Calu3 (cell line): ENCODE measurements at regions not wholly inside any gene's neighbourhood (a gene's known extent, or its start where the extent isn't known, plus 50 kb on each side); places are given as distances from the start of the nearest gene placed in this dataset.

Experiments used
- BruUV-seq: library from RNA; stranded (reverse); fragments of 400-500 nt; replicated peaks from 2 replicates; lab custom pipeline; 2021; lab: Mats Ljungman, UMichigan
- CTCF ChIA-PET: fragments of 300-600 bp; sonication (Branson Sonifier 250); formaldehyde crosslinking; loops from one replicate; lab custom pipeline; 2022; ENCODE audit warnings: antibody characterized with exemption; lab: Charles Lee
- DNase-seq: peaks from one replicate; pipeline ENCODE4 v3.0.0; 2022
- H3K27ac Mint-ChIP-seq: one replicate; pipeline ENCODE4 v1.8.0; 2022; ENCODE audit warnings: mixed read lengths; ENCODE audit not compliant: unreplicated experiment
- H3K27me3 Mint-ChIP-seq: one replicate; pipeline ENCODE4 v1.8.0; 2022; ENCODE audit warnings: mixed read lengths; ENCODE audit not compliant: unreplicated experiment
- H3K36me3 Mint-ChIP-seq: one replicate; pipeline ENCODE4 v1.8.0; 2022; ENCODE audit warnings: mild to moderate bottlenecking, moderate library complexity, mixed read lengths; ENCODE audit not compliant: insufficient read depth, unreplicated experiment
- H3K4me1 Mint-ChIP-seq: one replicate; pipeline ENCODE4 v1.8.0; 2022; ENCODE audit warnings: mild to moderate bottlenecking, low read depth, mixed read lengths; ENCODE audit not compliant: unreplicated experiment
- H3K4me3 Mint-ChIP-seq: one replicate; pipeline ENCODE4 v1.8.0; 2022; ENCODE audit warnings: mild to moderate bottlenecking, low read depth, moderate library complexity, mixed read lengths; ENCODE audit not compliant: unreplicated experiment
- H3K9me3 Mint-ChIP-seq: one replicate; pipeline ENCODE4 v1.8.0; 2022; ENCODE audit warnings: low read depth, mixed read lengths; ENCODE audit not compliant: unreplicated experiment
- CTCF ChIP-seq: fragments of 200-600 bp; IDR thresholded peaks from one replicate; pipeline ENCODE4 v1.8.0; 2022; ENCODE audit warnings: antibody characterized with exemption; ENCODE audit not compliant: unreplicated experiment
- intact Hi-C: fragments of 100-400 bp; cut with micrococcal nuclease; formaldehyde crosslinking; loops from one replicate; pipeline ENCODE4 v1.10.0; 2022; ENCODE audit not compliant: unreplicated experiment

DNA sequence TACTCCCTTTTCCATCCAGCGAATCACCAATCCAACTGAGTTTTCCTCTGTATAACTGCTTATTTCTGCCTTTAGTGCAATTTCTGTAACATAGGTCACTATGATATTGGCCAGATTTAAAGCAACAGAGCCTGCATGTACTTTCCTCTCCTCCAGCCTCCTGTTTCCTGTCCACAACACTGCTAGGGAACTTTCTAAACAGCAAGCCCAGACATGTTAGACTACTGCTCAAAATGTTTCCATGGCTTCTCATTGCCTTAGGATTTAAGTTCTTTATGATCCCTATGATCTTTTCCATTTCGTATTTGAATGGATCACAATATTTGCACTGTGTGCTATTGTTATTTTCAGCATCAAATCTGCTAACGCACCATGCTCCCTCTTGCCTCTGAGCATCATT is 481.7 kb upstream of the SLC10A2 start:
- CTCF ChIA-PET, result no interaction called here
- DNase-seq, result no peak
- Mint-ChIP-seq H3K36me3 (no peaks in the 10 kb centered on the region), H3K9me3 (peaks cover 5% of the 10 kb centered on the region), H3K4me3 (no peak overlapping the region), H3K27ac (no peak overlapping the region), H3K4me1 (no peaks in the 10 kb centered on the region), H3K27me3 (no peaks in the 10 kb centered on the region)
- no peak for TF ChIP-seq CTCF
- intact Hi-C loops, result no loop called here
- no TSS peak for BruUV-seq

- Mint-ChIP-seq H3K27ac (no peak overlapping the region), H3K9me3 (peaks cover 5% of the 10 kb centered on the region), H3K36me3 (no peaks in the 10 kb centered on the region), H3K27me3 (no peaks in the 10 kb centered on the region), H3K4me1 (no peaks in the 10 kb centered on the region), H3K4me3 (no peak overlapping the region)
- TF ChIP-seq CTCF, result no peak
- CTCF ChIA-PET, result no interaction called here
- DNase-seq, result no peak
- intact Hi-C loops, result no loop called here
- no TSS peak for BruUV-seq
Measured at GRCh38 chr13:103546271-103546670, 480.1 kb upstream of the SLC10A2 start.

DNA sequence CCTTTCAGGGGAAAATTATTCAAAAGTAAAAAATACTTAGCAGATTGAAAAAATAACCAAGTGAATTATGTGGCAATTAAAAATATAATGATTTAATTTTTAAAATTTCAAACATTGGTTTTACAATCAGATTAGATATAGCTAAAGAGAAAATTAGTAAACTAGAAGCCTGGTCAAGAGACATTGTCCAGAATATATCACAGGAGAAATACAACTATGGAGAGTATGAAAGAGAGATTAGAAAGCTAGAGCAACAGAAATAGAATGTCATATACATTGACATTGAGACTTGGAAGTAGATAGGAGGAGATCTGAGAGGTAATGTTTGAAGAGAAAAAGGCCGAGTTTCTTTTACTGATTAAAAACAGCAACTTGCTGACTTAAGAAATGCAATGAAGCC is 476.4 kb upstream of the SLC10A2 start:
- CTCF ChIA-PET, result no interaction called here
- Mint-ChIP-seq H3K4me3 (no peak overlapping the region), H3K4me1 (no peaks in the 10 kb centered on the region), H3K9me3 (peaks cover 2% of the 10 kb centered on the region), H3K27me3 (no peaks in the 10 kb centered on the region), H3K36me3 (no peaks in the 10 kb centered on the region), H3K27ac (no peak overlapping the region)
- TF ChIP-seq CTCF, result no peak
- intact Hi-C loops, result no loop called here
- no TSS peak for BruUV-seq
- DNase-seq, result no peak

GRCh38 chr13:103540382-103540765 is 474.2 kb upstream of the SLC10A2 start:
- Mint-ChIP-seq H3K9me3 (peaks cover 2% of the 10 kb centered on the region), H3K27me3 (no peaks in the 10 kb centered on the region), H3K27ac (no peak overlapping the region), H3K4me1 (no peaks in the 10 kb centered on the region), H3K36me3 (no peaks in the 10 kb centered on the region), H3K4me3 (no peak overlapping the region)
- intact Hi-C loops, result no loop called here
- no peak for TF ChIP-seq CTCF
- CTCF ChIA-PET, result no interaction called here
- no peak for DNase-seq
- no TSS peak for BruUV-seq
